Body of pancreas (tissue), 4 donors: ENCODE measurements at regions not wholly inside any gene's neighbourhood (a gene's known extent, or its start where the extent isn't known, plus 50 kb on each side); places are given as distances from the start of the nearest gene placed in this dataset.

Source experiments
- ATAC-seq: fragments of 150-250 bp; one replicate; pipeline ENCODE4 v1.9.1; 2016
- DNase-seq, 4 donors: peaks; one replicate each; pipeline ENCODE4 v3.0.0-alpha.2; 2019
- H3K27ac ChIP-seq, 4 donors: fragments of 200-600 bp; sonication (generic); 1 replicate in 3 of 4; 2 replicates in 1 of 4; pipeline versions ENCODE4 v1.5.1 to v1.6.1; 2016 to 2019; ENCODE audit warnings: mild to moderate bottlenecking in 1 of 4, mixed read lengths in 1 of 4, moderate library complexity in 1 of 4
- H3K27me3 ChIP-seq, 2 donors: fragments of 200-600 bp; sonication (generic); one replicate each; pipeline ENCODE4 v1.6.0; 2016; ENCODE audit warnings: mild to moderate bottlenecking in 1 of 2
- H3K36me3 ChIP-seq, 2 donors: fragments of 200-600 bp; sonication (generic); replicated peaks in 1 of 2; 2 replicates each; pipeline ENCODE4 v1.5.1; 2016; ENCODE audit warnings: low read depth in 2 of 2; ENCODE audit not compliant: insufficient read depth in 1 of 2
- H3K4me1 ChIP-seq: fragments of 200-600 bp; sonication (generic); one replicate; pipeline ENCODE4 v1.6.0; 2016
- H3K4me3 ChIP-seq, 2 donors: fragments of 200-600 bp; sonication (generic); 1 replicate in 1 of 2; 2 replicates in 1 of 2; pipeline ENCODE4 v1.5.1; 2016 to 2019
- H3K9me3 ChIP-seq, 3 donors: fragments of 200-600 bp; sonication (generic); 1 replicate in 2 of 3; 2 replicates in 1 of 3; pipeline ENCODE4 v1.5.1; 2016
- CTCF ChIP-seq, 7 experiments: fragments of 450-650 bp in 4 of 7; fragments of 200-600 bp in 3 of 7; sonication (generic) in 3 of 7; IDR thresholded peaks; one replicate each; pipeline ENCODE4 v1.5.1; 2016 to 2019; ENCODE audit warnings: antibody characterized with exemption in 7 of 7
- POLR2A ChIP-seq, 3 donors: fragments of 450-650 bp; IDR thresholded peaks; one replicate each; pipeline ENCODE4 v1.6.1; 2016; ENCODE audit warnings: antibody characterized with exemption in 3 of 3, mild to moderate bottlenecking in 2 of 3
- WGBS, 2 donors: methylation state at CpG; one replicate each; pipeline ENCODE4 v1.1.5; 2017; 5-methylcytosine and 5-hydroxymethylcytosine counted together
- intact Hi-C: fragments of 100-400 bp; cut with DNase I; formaldehyde crosslinking; loops from one replicate; pipeline ENCODE4 v1.15.1; 2023

GRCh38 chr4:136918772-136919171 is 613.5 kb downstream of the PCDH18 start:
- Histone ChIP-seq H3K27me3 (no peaks in the 10 kb centered on the region), H3K4me3 (no peak overlapping the region), H3K9me3 (no peaks in the 10 kb centered on the region), H3K27ac (no peak overlapping the region), H3K4me1 (no peaks in the 10 kb centered on the region), H3K36me3 (no peaks in the 10 kb centered on the region)
- WGBS, 2 donors: 69 to 100% methylated on average over 1 to 4 of the region's 4 CpGs
- intact Hi-C loops: no loop called here
- TF ChIP-seq POLR2A (IDR thresholded peaks at IDR 0.05): no peak
- no peak for TF ChIP-seq CTCF (IDR thresholded peaks at IDR 0.05)
- ATAC-seq (no peak), DNase-seq (no peak)

- Histone ChIP-seq H3K4me3 (no peak overlapping the region), H3K9me3 (no peaks in the 10 kb centered on the region), H3K27ac (no peak overlapping the region), H3K4me1 (no peaks in the 10 kb centered on the region), H3K36me3 (no peaks in the 10 kb centered on the region), H3K27me3 (no peaks in the 10 kb centered on the region)
- no peak for DNase-seq
- intact Hi-C loops: no loop called here
- 40% methylated on average over 5 of the region's 5 CpGs; no CpG with 5 or more reads in 1 of the 2 donors for WGBS, 2 donors
- TF ChIP-seq CTCF (IDR thresholded peaks at IDR 0.05) (no peak), POLR2A (IDR thresholded peaks at IDR 0.05) (no peak)
- ATAC-seq: no peak
Observed at GRCh38 chr4:136917312-136918110, 614.8 kb downstream of the PCDH18 start.

- no peak overlapping the region for H3K27ac ChIP-seq
- ATAC-seq (no peak), DNase-seq (no peak)
- H3K4me1 ChIP-seq: no peaks in the 10 kb centered on the region
- WGBS, 2 donors: 46 to 59% methylated on average over 3 of the region's 3 CpGs
- no peaks in the 10 kb centered on the region for H3K27me3 ChIP-seq
- H3K9me3 ChIP-seq: no peaks in the 10 kb centered on the region
- no peak overlapping the region for H3K4me3 ChIP-seq
- no peaks in the 10 kb centered on the region for H3K36me3 ChIP-seq
- intact Hi-C loops: no loop called here
- TF ChIP-seq CTCF (IDR thresholded peaks at IDR 0.05) (no peak), POLR2A (IDR thresholded peaks at IDR 0.05) (no peak)
Observed at GRCh38 chr4:136909626-136910025, 622.7 kb downstream of the PCDH18 start.

- intact Hi-C loops: no loop called here
- no peak overlapping the region for H3K27ac ChIP-seq
- 52 to 56% methylated on average over 2 of the region's 2 CpGs for WGBS, 2 donors
- H3K4me1 ChIP-seq: no peaks in the 10 kb centered on the region
- ATAC-seq (no peak), DNase-seq (no peak)
- no peak overlapping the region for H3K4me3 ChIP-seq
- no peaks in the 10 kb centered on the region for H3K9me3 ChIP-seq
- TF ChIP-seq POLR2A (IDR thresholded peaks at IDR 0.05): no peak
- no peak for TF ChIP-seq CTCF (IDR thresholded peaks at IDR 0.05)
- no peaks in the 10 kb centered on the region for H3K36me3 ChIP-seq
- no peaks in the 10 kb centered on the region for H3K27me3 ChIP-seq
Observed at GRCh38 chr4:136908122-136908521, 624.2 kb downstream of the PCDH18 start.

GRCh38 chr4:136900696-136901095 is 631.6 kb downstream of the PCDH18 start:
- H3K36me3 ChIP-seq: no peaks in the 10 kb centered on the region
- no peaks in the 10 kb centered on the region for H3K4me1 ChIP-seq
- no peak for DNase-seq
- ATAC-seq: no peak
- H3K4me3 ChIP-seq: no peak overlapping the region
- no peak for TF ChIP-seq CTCF (IDR thresholded peaks at IDR 0.05)
- no peak for TF ChIP-seq POLR2A (IDR thresholded peaks at IDR 0.05)
- no peaks in the 10 kb centered on the region for H3K27me3 ChIP-seq
- H3K9me3 ChIP-seq: no peaks in the 10 kb centered on the region
- H3K27ac ChIP-seq: no peak overlapping the region
- 90 to 97% methylated on average over 2 of the region's 2 CpGs for WGBS, 2 donors
- intact Hi-C loops: no loop called here
